ENCODE measurements at regions not wholly inside any gene's neighbourhood (a gene's known extent, or its start where the extent isn't known, plus 50 kb on each side); places are given as distances from the start of the nearest gene placed in this dataset.

- TF ChIP-seq, protein P1, sequence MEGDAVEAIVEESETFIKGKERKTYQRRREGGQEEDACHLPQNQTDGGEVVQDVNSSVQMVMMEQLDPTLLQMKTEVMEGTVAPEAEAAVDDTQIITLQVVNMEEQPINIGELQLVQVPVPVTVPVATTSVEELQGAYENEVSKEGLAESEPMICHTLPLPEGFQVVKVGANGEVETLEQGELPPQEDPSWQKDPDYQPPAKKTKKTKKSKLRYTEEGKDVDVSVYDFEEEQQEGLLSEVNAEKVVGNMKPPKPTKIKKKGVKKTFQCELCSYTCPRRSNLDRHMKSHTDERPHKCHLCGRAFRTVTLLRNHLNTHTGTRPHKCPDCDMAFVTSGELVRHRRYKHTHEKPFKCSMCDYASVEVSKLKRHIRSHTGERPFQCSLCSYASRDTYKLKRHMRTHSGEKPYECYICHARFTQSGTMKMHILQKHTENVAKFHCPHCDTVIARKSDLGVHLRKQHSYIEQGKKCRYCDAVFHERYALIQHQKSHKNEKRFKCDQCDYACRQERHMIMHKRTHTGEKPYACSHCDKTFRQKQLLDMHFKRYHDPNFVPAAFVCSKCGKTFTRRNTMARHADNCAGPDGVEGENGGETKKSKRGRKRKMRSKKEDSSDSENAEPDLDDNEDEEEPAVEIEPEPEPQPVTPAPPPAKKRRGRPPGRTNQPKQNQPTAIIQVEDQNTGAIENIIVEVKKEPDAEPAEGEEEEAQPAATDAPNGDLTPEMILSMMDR (optimal IDR thresholded peaks at IDR 0.05 in 1 of 3, IDR thresholded peaks at IDR 0.05 in 1 of 3, conservative IDR thresholded peaks at IDR 0.05 in 1 of 3; ENCODE audit: extremely low read depth in 1 of 3, insufficient read depth in 2 of 3, low read length in 3 of 3): no peak
- no peak for TF ChIP-seq EZH2 (IDR thresholded peaks at IDR 0.05; ENCODE audit: low read length)
These were observed 526.4 kb upstream of the PRKX start for GRCh38 chrX:4239650-4240540.
